Left renal cortex interstitium (tissue), 4 donors: ENCODE measurements at regions not wholly inside any gene's neighbourhood (a gene's known extent, or its start where the extent isn't known, plus 50 kb on each side); places are given as distances from the start of the nearest gene placed in this dataset.
A peak's percentile ranks its signal among the peaks of the same experiment; 100 is the strongest.
"Not testable (repeated sequence)": the region's sequence is repeated elsewhere in the genome, so short reads cannot be mapped to it uniquely, and the experiment has no call there.

Experiments
- DNase-seq, 4 donors: peaks; one replicate each; pipeline ENCODE4 v3.0.0-alpha.2; 2013; ENCODE audit warnings: low read depth in 4 of 4, low spot score in 2 of 4, missing footprints in 1 of 4

DNA sequence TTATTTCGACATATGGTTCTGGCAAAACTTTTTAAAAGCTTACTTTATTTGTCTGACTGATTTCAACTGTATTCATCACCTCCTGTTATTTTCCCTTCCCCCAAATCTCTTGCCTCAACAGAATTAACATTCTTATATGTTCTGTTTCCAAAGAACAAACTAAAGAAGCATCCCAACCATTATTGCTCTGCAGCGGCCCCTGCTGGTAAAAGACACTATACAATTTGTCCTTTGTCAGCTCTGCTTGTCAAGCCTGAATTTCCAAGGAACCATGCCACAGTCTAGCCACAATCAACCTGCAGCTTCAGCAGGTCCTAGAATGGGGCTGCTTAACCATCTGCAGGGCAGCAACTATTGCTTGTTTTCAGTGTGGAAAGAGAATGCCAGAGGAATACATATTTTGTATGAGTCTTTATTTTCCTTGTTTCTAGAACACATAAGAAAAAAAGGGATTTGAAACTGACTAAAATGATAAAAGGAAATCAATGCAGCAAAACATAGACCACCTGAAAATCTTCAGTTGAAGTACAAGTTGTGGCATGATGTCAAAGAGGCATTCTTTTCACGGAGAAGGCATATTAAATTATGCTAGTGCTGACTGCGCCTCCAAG lies 845.3 kb downstream of the DIAPH3 start:
- peak in 3 of 4 donors; percentile 50 to 82 (median 53) for DNase-seq

DNA sequence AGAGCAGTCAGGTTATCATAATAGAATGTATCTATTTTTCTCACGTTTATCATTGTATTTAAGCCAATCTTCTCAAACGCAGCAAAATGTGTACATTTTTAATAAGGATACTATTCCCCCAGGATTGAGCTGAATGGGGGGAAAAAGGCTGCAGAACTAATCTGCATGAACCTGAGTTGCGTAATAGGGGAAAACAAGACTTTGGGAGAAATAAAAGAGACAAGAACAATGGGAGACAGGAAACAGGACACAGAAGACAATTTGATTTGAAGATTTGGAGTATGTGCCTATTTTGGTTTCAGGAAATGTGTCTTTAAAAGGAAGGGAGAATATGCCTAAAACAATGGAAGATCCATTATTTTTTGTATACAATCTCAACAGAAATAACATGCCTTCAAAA lies 844.5 kb downstream of the DIAPH3 start:
- no peak for DNase-seq

DNA sequence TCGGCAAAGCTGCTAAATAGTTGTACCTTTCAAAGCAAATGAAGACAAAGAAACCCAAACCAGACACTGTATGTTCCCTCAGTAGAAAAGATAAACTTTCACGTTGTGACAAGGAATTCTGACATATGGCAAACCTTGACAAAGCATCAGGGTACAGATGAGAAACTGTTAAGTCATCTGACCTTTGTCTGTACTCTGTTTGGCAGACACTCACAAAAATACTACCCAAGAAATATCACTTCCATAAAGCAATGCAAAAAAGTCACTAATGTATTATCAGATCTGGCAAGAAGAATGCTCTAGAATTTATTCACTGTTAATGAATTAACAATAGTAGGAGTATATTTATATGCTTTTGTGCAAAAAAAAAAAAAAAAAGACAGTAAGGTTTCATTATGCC lies 843.7 kb downstream of the DIAPH3 start:
- DNase-seq: no peak

DNA sequence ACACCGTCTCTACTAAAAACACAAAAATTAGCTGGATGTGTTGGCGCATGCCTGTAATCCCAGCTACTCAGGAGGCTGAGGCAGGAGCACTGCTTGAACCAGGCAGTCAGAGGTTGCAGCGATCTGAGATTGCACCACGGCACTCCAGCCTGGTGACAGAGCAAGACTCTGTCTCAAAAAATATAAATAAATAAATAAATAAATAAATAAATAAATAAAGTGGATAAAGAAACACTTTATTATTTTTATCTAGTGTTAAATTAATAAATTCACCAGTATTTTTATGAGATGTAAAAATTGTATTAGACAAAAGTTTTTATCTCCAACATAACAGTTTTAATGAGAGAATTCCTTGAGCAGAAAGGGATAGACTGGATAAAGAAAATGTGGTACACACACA lies 839.3 kb downstream of the DIAPH3 start:
- DNase-seq: not testable (repeated sequence)

DNA sequence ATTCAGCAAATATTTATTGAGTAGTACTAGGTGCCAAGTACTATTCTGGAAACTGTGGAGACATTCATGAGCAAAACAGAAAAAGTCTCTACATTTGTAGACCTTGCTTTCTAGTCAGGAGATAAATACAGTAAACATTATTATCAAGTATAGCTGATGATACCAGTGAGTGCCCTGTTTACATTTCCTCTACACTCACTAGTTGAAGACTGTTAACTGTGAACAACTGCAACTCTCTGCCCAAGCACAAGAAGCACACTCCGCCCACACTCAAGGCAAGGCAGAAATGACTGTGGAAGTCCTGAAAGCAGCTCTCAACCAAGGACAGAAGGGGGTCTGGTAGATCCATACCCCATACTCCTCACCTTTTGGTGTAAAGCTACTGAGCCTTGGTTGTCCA lies 837.0 kb downstream of the DIAPH3 start:
- no peak for DNase-seq

DNA sequence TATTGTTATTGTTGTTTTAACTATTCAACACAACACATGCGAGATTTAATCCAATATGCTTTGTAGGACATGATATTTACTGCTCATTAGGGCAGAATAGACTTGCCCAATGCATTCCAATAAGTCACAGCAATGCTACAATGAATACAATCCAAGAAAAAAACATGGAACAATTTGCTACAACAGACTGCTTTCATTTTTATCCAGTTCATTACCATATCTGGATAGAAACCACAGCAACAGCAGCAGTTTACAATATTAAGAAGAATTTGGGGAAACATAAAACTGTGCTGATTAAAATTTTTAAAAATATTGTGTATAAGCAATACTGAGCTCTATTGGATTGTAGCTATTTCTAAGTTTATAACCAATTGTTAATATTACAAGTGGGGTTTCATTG lies 833.0 kb downstream of the DIAPH3 start:
- no peak for DNase-seq

DNA sequence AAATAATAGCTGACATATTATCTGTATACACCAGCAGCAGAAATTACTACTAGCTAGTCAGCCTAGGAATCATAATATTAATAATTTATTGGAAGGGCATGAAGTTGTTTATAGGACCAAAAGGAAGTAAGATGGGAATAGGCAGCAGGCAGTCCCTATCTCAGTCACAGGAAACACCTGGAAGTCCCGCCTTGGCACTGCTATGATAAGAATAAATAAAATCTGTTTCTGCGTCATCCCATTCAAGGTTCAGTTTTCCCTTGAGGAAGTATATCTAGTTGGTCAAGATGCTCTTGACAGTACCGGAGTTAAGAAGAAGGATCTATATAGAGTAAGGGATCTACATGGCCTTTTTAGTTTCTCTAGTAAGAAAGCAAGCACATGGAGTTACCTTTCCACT lies 830.8 kb downstream of the DIAPH3 start:
- DNase-seq: no peak

DNA sequence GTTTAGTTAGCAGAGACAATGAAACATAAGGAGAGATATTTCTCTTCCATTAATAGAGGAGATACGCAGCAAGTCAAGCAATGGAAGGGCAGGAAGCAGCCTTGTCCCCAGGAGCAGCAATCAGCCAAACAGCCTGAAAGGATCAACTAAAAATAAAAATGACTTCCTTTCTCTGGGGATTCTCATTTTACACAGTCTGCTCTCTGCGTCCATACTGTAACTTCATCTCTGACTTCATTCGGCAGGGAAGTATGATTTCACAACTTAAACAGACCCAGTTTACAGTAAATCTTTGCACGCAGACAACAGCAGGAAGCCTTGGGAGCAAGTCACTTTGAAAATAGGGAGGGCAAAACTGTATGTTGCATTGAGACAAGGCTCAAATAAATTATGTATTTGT lies 826.7 kb downstream of the DIAPH3 start:
- peak in 1 of 4 donors; percentile 43 for DNase-seq

DNA sequence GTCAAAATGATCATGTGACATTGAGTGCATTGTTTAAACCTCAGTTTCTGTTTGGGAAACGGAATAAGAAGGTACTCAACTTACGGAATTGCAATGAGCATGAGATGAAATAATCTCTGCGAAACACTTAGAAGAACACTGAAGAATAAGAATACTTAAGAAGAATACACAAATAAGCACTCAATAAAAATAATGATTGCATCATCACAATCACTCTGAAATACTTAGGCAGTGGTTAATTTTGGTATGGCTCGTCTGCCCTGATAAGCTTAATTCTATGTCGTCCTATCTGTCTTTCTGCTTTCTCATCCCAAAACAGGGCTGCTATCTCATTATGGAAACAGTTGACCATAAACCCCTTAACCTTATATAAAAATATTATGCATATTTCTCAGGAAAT lies 823.6 kb downstream of the DIAPH3 start:
- DNase-seq: no peak

DNA sequence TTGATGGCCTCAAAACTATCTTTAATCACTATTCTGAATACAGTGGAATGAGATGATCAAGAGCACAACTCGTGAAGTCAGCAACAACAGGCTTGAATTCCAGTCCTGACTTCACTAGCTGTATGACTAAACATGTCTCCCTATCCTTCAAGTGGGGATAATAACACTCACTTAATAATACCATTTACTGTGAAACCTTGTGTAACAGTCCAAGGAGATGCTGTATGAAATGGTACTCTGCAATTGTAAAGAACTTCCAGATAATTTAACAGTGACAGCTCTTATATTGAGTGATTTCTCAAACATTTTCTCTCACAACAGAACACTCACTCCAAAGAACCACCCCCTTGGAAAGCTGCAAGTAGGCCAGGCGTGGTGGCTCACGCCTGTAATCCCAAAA lies 823.1 kb downstream of the DIAPH3 start:
- DNase-seq: no peak

DNA sequence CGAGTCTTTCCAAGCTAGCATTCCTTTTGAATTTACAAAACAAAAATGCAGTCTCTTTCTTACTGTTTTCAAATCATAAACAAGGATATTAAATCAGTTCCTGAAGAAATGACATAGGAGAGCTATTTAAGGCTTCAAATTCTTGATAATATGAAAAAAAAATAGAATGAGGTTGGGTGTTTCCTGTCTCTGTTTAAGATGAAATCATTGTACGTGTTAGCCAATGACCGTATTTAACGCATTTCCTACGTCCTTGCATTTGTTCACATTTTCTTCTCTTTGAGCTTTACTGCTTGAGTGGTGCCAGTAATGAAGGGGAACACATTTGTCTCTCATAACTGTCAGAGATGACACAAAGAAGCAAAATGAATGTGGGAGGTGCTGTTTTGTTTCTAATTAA lies 821.3 kb downstream of the DIAPH3 start:
- no peak for DNase-seq

DNA sequence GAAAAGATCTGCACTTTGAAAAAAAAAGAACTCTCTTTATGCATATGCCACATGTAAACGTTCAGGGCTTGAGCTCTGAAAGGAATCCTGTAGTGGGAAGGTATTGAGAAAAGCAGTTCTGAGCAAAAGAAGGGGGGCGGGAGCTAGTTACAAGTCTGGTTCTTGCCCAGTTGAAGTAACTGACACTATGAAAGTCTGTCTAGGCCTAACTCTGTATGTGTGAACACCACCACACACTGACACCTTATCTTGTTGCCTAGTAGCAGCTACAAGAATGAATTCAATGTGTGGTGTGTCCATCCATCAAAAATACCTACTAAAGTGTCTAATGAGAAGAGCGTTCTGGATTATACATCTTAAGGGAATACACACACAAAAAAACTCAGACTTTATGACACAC lies 820.6 kb downstream of the DIAPH3 start:
- no peak for DNase-seq

DNA sequence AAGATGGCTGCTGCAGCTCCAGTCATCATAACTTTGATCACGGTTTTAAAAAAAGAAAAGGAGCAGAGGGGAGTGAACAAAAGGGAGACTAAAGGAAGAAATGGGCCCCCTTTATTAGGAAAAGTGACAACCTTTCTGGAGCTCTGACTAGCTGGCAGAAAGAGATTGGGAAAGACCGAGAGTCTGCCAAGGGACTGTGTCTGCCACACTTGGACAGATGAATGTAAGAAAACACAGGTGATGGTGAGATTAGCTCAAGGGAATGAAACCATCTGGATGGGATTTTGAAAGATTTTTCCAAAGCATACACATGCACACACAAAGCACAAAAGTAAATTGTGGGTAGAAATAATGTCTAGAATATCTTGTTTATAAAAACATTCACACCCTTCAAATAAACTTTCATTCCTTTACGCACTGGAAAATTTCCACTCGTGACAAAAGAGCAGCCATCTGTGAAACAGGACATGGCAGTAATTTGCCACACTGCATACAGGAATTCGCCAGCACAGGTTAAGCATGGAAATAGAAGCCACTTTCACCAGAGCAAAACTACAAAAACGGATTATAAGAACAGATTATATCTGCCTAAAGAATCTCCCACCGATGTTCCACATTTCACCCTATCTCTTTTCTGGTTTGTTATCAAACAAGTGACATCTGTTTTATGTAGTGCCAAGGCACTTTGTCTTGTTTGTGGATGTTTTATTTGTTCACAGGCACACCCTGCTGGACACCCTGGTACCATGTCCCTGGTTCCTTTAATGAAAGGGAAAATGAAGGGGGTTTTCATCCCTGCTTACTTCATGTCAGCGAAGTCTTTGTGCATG lies 819.5 kb downstream of the DIAPH3 start:
- DNase-seq: no peak

DNA sequence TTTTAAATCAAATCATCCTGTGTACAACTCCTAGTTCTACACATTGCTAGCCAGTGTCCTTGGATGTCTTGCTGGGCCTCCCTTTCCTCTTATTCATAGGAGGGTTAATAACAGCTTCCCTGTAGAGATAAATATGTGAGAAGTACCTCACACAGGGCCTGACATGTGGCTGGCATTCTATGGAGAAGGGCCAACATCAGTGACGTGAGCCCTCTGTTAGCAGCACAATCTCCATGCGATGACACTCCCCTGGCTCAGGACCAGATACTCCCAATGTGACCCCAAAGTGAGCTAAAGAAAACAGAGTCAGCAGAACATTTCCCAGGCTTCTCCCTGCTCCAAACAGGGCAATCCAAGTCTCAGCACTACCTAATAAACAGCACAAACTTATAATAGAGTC lies 818.4 kb downstream of the DIAPH3 start:
- no peak for DNase-seq

DNA sequence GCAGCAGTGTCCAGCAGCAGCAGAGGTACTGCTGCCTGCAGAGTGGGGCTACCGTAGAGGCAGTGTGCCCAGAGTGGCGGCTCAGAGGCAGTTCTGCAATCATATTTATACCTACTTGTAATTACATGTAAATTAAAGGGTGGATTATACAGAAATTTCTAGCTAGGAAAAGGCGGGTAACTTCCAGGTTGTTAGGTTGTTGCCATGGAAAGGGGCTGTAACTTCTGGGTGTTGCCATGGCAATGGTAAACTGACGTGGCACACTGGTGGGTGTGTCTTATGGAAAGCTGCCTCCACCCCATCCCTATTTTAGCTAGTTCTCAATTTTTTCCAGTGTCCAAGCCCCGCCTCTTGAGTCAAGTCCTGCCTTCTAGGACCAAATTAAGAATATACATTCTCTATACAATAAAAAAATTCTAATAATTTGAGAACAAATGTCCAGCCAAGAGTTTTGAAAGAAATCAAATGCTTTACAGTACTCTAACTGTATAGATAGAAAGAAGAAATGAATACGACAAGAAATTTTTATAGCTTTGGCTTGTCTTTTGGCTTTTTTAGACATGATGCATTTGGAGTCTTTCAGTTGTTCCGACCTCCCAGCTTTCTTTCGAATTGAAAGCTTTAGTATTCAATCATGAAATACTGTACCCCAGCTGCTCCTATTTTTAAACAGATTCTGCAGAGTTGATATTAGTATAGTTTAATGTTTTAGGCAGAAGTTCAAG lies 816.6 kb downstream of the DIAPH3 start:
- peak in 2 of 4 donors; percentile 50 to 60 for DNase-seq

DNA sequence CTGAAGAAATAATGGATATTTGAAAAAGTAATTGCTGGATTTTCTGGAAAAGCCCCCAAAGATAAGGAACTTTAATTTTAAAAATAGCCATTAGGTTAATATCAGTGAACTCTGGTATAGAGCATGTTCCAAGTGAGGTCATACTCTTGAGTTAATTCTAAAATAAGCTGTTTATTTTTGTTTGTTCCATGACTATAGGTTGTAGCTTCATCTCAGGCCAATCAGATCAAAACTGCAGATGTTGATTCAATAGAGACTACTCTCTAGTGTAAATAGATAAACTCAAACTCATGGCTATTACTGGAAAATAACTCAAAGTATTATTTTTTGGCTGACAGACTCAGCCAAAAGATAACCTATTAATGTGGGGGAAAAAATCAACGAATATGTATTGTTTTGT lies 815.1 kb downstream of the DIAPH3 start:
- no peak for DNase-seq

DNA sequence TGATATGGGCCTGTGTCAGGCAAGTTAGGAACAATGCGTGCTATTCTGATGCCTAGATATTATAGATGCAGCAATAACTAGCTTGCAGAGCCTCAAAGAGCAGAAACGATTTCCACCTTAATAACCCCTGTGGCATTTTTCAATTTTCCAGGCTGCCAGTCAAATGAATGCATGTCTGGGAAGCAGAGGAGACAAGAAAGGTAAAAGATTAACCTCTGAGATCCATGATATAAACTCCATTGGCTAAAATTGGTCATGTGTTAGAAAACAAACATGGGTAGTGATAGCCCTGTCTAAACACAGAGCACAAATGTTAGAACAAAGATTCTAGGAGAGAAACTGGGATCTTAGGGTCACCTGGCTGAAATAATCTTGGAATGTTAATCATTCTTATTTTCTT lies 811.1 kb downstream of the DIAPH3 start:
- no peak for DNase-seq

DNA sequence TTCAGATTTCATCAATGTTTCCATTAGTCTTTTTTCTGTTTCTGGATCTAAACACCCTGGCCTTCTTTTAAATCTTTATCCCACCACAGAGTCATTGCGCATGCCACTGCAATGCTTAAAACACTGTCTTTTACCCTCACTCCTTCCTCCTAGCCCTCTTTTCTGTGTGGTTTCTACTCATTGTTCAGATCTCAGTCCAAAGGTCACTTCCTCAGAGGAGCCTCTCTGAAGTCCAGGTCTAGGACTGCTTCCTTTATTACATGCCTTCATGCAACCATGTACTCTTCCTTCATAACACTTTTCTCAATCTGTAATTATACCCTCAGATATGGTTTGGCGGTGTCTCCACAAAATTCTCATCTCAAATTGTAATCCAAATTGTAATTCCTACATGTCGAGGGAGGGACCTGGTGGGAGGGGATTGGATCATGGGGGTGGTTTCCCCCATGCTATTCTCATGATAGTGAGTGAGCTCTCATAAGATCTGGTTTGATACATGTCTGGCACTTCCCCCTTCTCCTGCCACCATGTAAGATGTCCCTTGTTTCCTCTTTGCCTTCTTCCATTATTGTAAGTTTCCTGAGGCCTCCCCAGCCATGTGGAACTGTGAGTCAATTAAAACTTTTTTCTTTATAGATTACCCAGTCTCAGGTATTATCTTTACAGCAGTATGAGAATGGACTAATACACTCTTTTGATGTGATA lies 808.9 kb downstream of the DIAPH3 start:
- DNase-seq: no peak

DNA sequence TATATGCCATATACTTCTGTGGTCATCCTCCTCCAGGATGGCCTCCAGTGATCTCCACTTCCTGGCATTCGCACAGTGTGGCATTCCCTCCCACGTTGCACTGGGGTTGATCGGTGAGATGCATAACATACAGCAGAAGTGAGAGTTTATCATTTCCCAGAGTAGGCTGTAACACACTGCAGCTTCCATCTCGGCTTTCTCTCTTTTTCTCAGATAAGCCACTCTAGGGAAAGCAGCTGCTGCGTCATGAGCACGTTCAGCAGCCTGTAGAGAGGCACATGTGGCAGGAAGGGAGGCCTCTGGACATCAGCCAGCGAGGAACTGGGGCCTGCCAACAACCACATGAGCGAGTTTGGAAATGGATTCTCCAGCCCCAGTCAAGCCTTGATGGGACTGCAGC lies 807.1 kb downstream of the DIAPH3 start:
- no peak for DNase-seq

DNA sequence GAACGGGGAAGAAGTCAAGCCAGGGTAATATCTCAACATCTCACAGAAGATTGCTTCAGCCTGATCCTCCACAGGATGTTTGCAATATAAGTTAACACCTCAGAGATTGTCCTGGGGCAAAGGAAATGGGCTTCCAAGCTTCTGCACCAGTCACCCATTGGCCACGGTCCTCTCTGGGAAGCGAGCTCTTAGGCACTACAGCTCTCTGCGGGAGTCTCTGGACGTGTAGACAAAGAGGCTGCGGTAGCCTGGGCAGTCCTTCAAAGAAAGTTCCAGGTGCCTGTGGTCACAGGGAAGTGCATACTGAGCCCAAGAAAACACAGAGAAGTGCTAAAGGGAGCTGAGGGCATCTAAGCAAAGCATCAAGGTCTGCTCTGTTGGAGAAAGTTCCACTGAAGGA lies 805.7 kb downstream of the DIAPH3 start:
- DNase-seq: no peak

DNA sequence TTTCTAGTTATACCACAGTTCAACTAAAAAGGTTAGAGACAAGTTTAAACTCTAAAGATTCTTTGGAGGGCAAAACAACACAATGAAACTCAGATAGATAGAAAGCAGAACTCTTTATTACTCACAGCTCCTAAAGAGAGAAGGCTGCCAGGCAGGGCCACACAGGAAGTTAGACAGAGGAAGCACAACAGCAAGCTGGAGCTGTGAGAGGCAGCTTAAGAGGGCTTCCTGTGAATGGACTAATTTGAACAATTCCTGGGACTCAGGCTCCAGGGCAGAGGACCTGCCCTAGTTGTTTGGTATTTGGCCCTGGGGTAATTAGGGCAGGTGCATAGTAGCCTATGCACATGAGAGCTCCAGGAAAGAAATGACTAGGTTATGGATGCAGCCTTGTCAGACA lies 803.6 kb downstream of the DIAPH3 start:
- DNase-seq: no peak
